Endothelial cell of umbilical vein (primary cell): ENCODE measurements at regions not wholly inside any gene's neighbourhood (a gene's known extent, or its start where the extent isn't known, plus 50 kb on each side); places are given as distances from the start of the nearest gene placed in this dataset.

Experiments used
- BruUV-seq: library from RNA; stranded (reverse); fragments of 400-500 nt; replicated peaks from 2 replicates; lab custom pipeline; 2021; lab: Mats Ljungman, UMichigan
- CTCF ChIA-PET: fragments of 300-600, 350-600 bp; sonication (Branson Sonifier 250); formaldehyde crosslinking; loops from one replicate; lab custom pipeline; 2021; ENCODE audit warnings: antibody characterized with exemption, inconsistent platforms; lab: Charles Lee
- POLR2A ChIA-PET: fragments of 300-600, 350-600 bp; sonication (Branson Sonifier 250); formaldehyde crosslinking; loops from one replicate; lab custom pipeline; 2021; ENCODE audit warnings: antibody characterized with exemption, inconsistent platforms; lab: Charles Lee
- DNase-seq: peaks from one replicate; pipeline ENCODE4 v3.0.0-alpha.2; 2011; ENCODE audit warnings: low read depth, low spot score
- FAIRE-seq: peaks from 2 replicates; lab custom pipeline; 2011; peaks lifted over from hg19 to GRCh38; lab: Jason Lieb, UNC
- H2AFZ ChIP-seq: 2 replicates; pipeline ENCODE4 v1.6.0; 2012; ENCODE audit warnings: low read depth, low read length, control low read depth, inconsistent platforms
- H3K27ac ChIP-seq: 2 replicates; pipeline ENCODE4 v1.5.1; 2011; ENCODE audit warnings: low read depth, mild to moderate bottlenecking, control low read depth, low read length, moderate library complexity; ENCODE audit not compliant: insufficient read depth
- H3K27me3 ChIP-seq, 2 experiments: 2 replicates each; pipeline versions ENCODE4 v1.6.0 to v1.6.1; 2011; ENCODE audit warnings: low read length in 2 of 2, mixed read lengths in 1 of 2; ENCODE audit not compliant: control insufficient read depth in 2 of 2, insufficient read depth in 2 of 2
- H3K36me3 ChIP-seq, 2 experiments: 2 replicates in 1 of 2; 3 replicates in 1 of 2; pipeline ENCODE4 v1.5.1; 2011; ENCODE audit warnings: low read length in 2 of 2, mild to moderate bottlenecking in 1 of 2, moderate library complexity in 1 of 2; ENCODE audit not compliant: control insufficient read depth in 2 of 2, insufficient read depth in 2 of 2; ENCODE audit errors: extremely low read depth in 1 of 2
- H3K4me1 ChIP-seq: 3 replicates; pipeline ENCODE4 v1.5.1; 2011; ENCODE audit warnings: mild to moderate bottlenecking, low read length; ENCODE audit not compliant: control insufficient read depth, insufficient read depth; ENCODE audit errors: extremely low read depth
- H3K4me2 ChIP-seq: 2 replicates; pipeline ENCODE4 v1.6.1; 2011; ENCODE audit warnings: low read length, control low read depth, mixed read lengths; ENCODE audit not compliant: insufficient read depth
- H3K4me3 ChIP-seq, 3 experiments: fragments of 200-600 bp in 1 of 3; sonication (generic), shearing (Covaris generic) in 1 of 3; replicated peaks in 1 of 3; 2 replicates each; pipeline ENCODE4 v1.5.1; 2011 to 2016; ENCODE audit warnings: control low read depth in 3 of 3, low read length in 3 of 3, mild to moderate bottlenecking in 2 of 3, inconsistent platforms in 1 of 3, low read depth in 1 of 3, moderate library complexity in 1 of 3; ENCODE audit not compliant: insufficient read depth in 1 of 3
- H3K79me2 ChIP-seq: 2 replicates; pipeline ENCODE4 v1.6.0; 2012; ENCODE audit warnings: low read length, inconsistent platforms; ENCODE audit not compliant: control insufficient read depth, insufficient read depth
- H3K9ac ChIP-seq: replicated peaks from 2 replicates; pipeline ENCODE3; 2011; ENCODE audit warnings: low read length, control low read depth; ENCODE audit not compliant: insufficient read depth; ENCODE audit errors: extremely low read depth
- H3K9me1 ChIP-seq: replicated peaks from 3 replicates; pipeline ENCODE4 v1.6.0; 2011; ENCODE audit warnings: mild to moderate bottlenecking, low read length; ENCODE audit not compliant: control insufficient read depth, insufficient read depth; ENCODE audit errors: extremely low read depth
- H3K9me3 ChIP-seq: replicated peaks from 2 replicates; pipeline ENCODE4 v1.5.1; 2012; ENCODE audit warnings: low read length, inconsistent platforms; ENCODE audit not compliant: control insufficient read depth, insufficient read depth
- H4K20me1 ChIP-seq: replicated peaks from 2 replicates; pipeline ENCODE3; 2011; ENCODE audit warnings: mild to moderate bottlenecking, low read length; ENCODE audit not compliant: control insufficient read depth, insufficient read depth; ENCODE audit errors: extremely low read depth
- EZH2 ChIP-seq: IDR thresholded peaks from 2 replicates; pipeline ENCODE4 v1.6.1; 2012; ENCODE audit warnings: borderline replicate concordance, low read depth, mild to moderate bottlenecking, moderate library complexity, low read length, inconsistent platforms; ENCODE audit not compliant: severe bottlenecking
- FOS ChIP-seq: IDR thresholded peaks from 2 replicates; pipeline ENCODE4 v1.6.1; 2011; ENCODE audit warnings: mild to moderate bottlenecking, low read length, moderate library complexity, borderline replicate concordance; ENCODE audit not compliant: insufficient read depth
- GATA2 ChIP-seq: IDR thresholded peaks from 2 replicates; pipeline ENCODE4 v1.7.0; 2011; ENCODE audit warnings: low read depth, mild to moderate bottlenecking, moderate library complexity, mixed read lengths, low read length; ENCODE audit not compliant: insufficient read length, insufficient read depth
- JUN ChIP-seq: IDR thresholded peaks from 2 replicates; pipeline ENCODE4 v1.6.1; 2011; ENCODE audit warnings: borderline replicate concordance, low read depth; ENCODE audit not compliant: insufficient read length, insufficient read depth
- MAX ChIP-seq: IDR thresholded peaks from 2 replicates; pipeline ENCODE4 v1.6.1; 2011; ENCODE audit not compliant: insufficient read depth, insufficient read length
- MYC ChIP-seq: IDR thresholded peaks from one replicate; pipeline ENCODE4 v1.6.1; 2011; ENCODE audit warnings: mild to moderate bottlenecking, low read depth, low read length
- POLR2A ChIP-seq: IDR thresholded peaks from 2 replicates; pipeline ENCODE4 v1.6.1; 2012; ENCODE audit warnings: low read depth, mild to moderate bottlenecking, control low read depth, low read length
- POLR2AphosphoS5 ChIP-seq: IDR thresholded peaks from 2 replicates; pipeline ENCODE4 v1.6.1; 2012; ENCODE audit warnings: low read depth, mild to moderate bottlenecking, control low read depth, low read length, moderate library complexity; ENCODE audit not compliant: insufficient read depth
- dilution Hi-C: fragments of 300-500 bp; cut with MboI; formaldehyde crosslinking; loops from one replicate; pipeline ENCODE4 v1.15.0; 2019; ENCODE audit warnings: low sequenced_read_pairs; ENCODE audit not compliant: extremely low pct_ligation_motif_present
- intact Hi-C: fragments of 100-400 bp; cut with micrococcal nuclease; formaldehyde crosslinking; loops from one replicate; pipeline ENCODE4 v1.10.0; 2022
- TF ChIP-seq, protein P1 (sequence below), 2 donors: IDR thresholded peaks; 1 replicate in 1 of 2; 2 replicates in 1 of 2; pipeline ENCODE4 v1.5.1; 2011; ENCODE audit warnings: low read length in 2 of 2, mild to moderate bottlenecking in 2 of 2, moderate library complexity in 2 of 2, control low read depth in 1 of 2, inconsistent platforms in 1 of 2, low read depth in 1 of 2; ENCODE audit not compliant: insufficient read depth in 1 of 2; ENCODE audit errors: extremely low read depth in 1 of 2

GRCh38 chr13:87783366-87783765 is 112.2 kb downstream of the SLITRK5 start:
- ChIA-PET CTCF (no interaction called here), POLR2A (no interaction called here)
- intact Hi-C loops (no loop called here), dilution Hi-C loops (no loop called here)
- no TSS peak for BruUV-seq
- Histone ChIP-seq H3K27ac (no peak overlapping the region), H3K27me3 (no peaks in the 10 kb centered on the region), H3K36me3 (no peaks in the 10 kb centered on the region), H3K9me3 (no peaks in the 10 kb centered on the region), H3K9me1 (no peaks in the 10 kb centered on the region), H4K20me1 (no peaks in the 10 kb centered on the region), H3K4me2 (no peak overlapping the region), H3K9ac (no peak overlapping the region), H3K4me3 (no peak overlapping the region), H3K79me2 (no peaks in the 10 kb centered on the region), H2AFZ (no peak overlapping the region), H3K4me1 (no peaks in the 10 kb centered on the region)
- DNase-seq, result no peak
- FAIRE-seq, result no peak
- TF ChIP-seq FOS (no peak), MYC (no peak), GATA2 (no peak), EZH2 (no peak), MAX (no peak)

DNA sequence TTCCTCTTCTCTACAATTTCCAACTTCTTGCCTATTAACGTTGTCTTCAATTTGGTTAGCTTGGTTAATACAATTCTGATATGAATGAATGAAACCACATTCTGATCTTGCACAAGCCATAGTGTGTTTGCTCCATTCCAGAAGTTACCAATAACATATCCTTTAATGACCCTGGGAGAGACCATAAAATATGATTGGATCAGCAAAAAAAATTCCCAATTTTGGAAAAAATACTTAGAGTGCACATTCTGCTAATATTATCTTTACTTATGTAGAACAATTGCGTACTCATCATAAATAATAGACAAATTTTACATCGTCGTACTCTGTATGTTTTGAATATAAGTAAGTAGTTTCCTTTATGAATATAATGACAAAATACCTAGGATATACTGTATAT is 117.2 kb downstream of the SLITRK5 start:
- H4K20me1 ChIP-seq, result no peaks in the 10 kb centered on the region
- H3K4me1 ChIP-seq, result no peaks in the 10 kb centered on the region
- CTCF ChIA-PET, result no interaction called here
- no peak overlapping the region for H3K27ac ChIP-seq
- no peak overlapping the region for H3K4me2 ChIP-seq
- no peak overlapping the region for H3K4me3 ChIP-seq
- TF ChIP-seq EZH2 (no peak), POLR2AphosphoS5 (no peak), MAX (no peak), JUN (no peak), FOS (no peak), MYC (no peak), GATA2 (no peak), POLR2A (no peak)
- TF ChIP-seq, protein P1, sequence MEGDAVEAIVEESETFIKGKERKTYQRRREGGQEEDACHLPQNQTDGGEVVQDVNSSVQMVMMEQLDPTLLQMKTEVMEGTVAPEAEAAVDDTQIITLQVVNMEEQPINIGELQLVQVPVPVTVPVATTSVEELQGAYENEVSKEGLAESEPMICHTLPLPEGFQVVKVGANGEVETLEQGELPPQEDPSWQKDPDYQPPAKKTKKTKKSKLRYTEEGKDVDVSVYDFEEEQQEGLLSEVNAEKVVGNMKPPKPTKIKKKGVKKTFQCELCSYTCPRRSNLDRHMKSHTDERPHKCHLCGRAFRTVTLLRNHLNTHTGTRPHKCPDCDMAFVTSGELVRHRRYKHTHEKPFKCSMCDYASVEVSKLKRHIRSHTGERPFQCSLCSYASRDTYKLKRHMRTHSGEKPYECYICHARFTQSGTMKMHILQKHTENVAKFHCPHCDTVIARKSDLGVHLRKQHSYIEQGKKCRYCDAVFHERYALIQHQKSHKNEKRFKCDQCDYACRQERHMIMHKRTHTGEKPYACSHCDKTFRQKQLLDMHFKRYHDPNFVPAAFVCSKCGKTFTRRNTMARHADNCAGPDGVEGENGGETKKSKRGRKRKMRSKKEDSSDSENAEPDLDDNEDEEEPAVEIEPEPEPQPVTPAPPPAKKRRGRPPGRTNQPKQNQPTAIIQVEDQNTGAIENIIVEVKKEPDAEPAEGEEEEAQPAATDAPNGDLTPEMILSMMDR (IDR thresholded peaks at IDR 0.05; ENCODE audit: extremely low read depth in 1 of 2, insufficient read depth in 1 of 2, low read depth in 1 of 2, low read length in 2 of 2), result no peak
- POLR2A ChIA-PET, result no interaction called here
- DNase-seq (no peak), FAIRE-seq (no peak)
- no TSS peak for BruUV-seq
- no peaks in the 10 kb centered on the region for H3K79me2 ChIP-seq
- intact Hi-C loops (no loop called here), dilution Hi-C loops (no loop called here)
- no peaks in the 10 kb centered on the region for H3K9me1 ChIP-seq
- no peaks in the 10 kb centered on the region for H3K9me3 ChIP-seq
- H3K9ac ChIP-seq, result no peak overlapping the region
- no peak overlapping the region for H2AFZ ChIP-seq
- no peaks in the 10 kb centered on the region for H3K27me3 ChIP-seq
- H3K36me3 ChIP-seq, result no peaks in the 10 kb centered on the region
